IPS DF 19.7 (cell line): ENCODE measurements at regions not wholly inside any gene's neighbourhood (a gene's known extent, or its start where the extent isn't known, plus 50 kb on each side); places are given as distances from the start of the nearest gene placed in this dataset.
A peak's percentile ranks its signal among the peaks of the same experiment; 100 is the strongest.
"Not testable (repeated sequence)": the region's sequence is repeated elsewhere in the genome, so short reads cannot be mapped to it uniquely, and the experiment has no call there.

Experiments
- DNase-seq: peaks from one replicate; pipeline ENCODE4 v3.0.0-alpha.2; 2013; ENCODE audit warnings: low read depth, low spot score

- no peak for DNase-seq
These were observed 163.4 kb upstream of the SYN3 start for GRCh38 chr22:33221568-33221967.

GRCh38 chr22:33220476-33221080, 162.4 kb upstream of the SYN3 start:
- DNase-seq, result no peak

GRCh38 chr22:33219648-33220384, 161.6 kb upstream of the SYN3 start:
- no peak for DNase-seq

GRCh38 chr22:33213383-33214075, 155.3 kb upstream of the SYN3 start:
- DNase-seq, result no peak

GRCh38 chr22:33209930-33210784, 152.0 kb upstream of the SYN3 start:
- peak; percentile 42 for DNase-seq

- no peak for DNase-seq
These were observed 146.2 kb upstream of the SYN3 start for GRCh38 chr22:33204408-33204807.

- DNase-seq, result no peak
These were observed 144.3 kb upstream of the SYN3 start for GRCh38 chr22:33202455-33202854.

- no peak for DNase-seq
These were observed 136.4 kb upstream of the SYN3 start for GRCh38 chr22:33194529-33195077.

- no peak for DNase-seq
These were observed 134.0 kb upstream of the SYN3 start for GRCh38 chr22:33192156-33192555.

GRCh38 chr22:33188326-33188725, 130.1 kb upstream of the SYN3 start:
- DNase-seq, result no peak

GRCh38 chr22:33186816-33187215, 128.6 kb upstream of the SYN3 start:
- DNase-seq, result no peak

- no peak for DNase-seq
These were observed 122.2 kb upstream of the SYN3 start for GRCh38 chr22:33180356-33180755.

GRCh38 chr22:33167998-33168790, 110.0 kb upstream of the SYN3 start:
- no peak for DNase-seq

- DNase-seq, result peak; percentile 52
These were observed 108.0 kb upstream of the SYN3 start for GRCh38 chr22:33166206-33166605.

GRCh38 chr22:33163815-33164214, 105.6 kb upstream of the SYN3 start:
- DNase-seq, result no peak

GRCh38 chr22:33162196-33162595, 104.0 kb upstream of the SYN3 start:
- no peak for DNase-seq

- no peak for DNase-seq
These were observed 102.3 kb upstream of the SYN3 start for GRCh38 chr22:33160525-33160924.

GRCh38 chr22:33154967-33155366, 96.8 kb upstream of the SYN3 start:
- DNase-seq, result not testable (repeated sequence)

GRCh38 chr22:33149611-33150010, 91.4 kb upstream of the SYN3 start:
- no peak for DNase-seq

GRCh38 chr22:33144721-33145120, 86.5 kb upstream of the SYN3 start:
- DNase-seq, result no peak
